ENCODE measurements at regions not wholly inside any gene's neighbourhood (a gene's known extent, or its start where the extent isn't known, plus 50 kb on each side); places are given as distances from the start of the nearest gene placed in this dataset.

DNA sequence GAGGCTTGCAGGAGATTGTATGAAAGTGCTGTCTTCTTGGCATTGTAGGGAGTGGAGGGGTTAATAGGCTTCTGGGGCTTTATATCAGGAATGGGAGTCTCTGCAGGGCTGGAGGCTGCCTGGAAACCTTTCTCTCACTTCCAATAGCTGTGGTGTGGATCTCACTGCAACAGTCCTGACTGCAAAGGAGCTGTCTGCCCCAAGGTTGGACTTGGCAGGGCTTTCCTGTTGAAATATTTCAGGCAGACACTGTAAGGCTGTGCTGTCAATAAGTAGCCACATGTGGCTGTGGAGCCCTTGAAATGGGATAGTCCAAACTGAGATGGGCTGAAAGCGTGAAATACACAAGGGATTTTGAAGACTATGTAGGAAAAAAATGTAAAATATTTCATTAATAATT, 399.1 kb upstream of the SPRED2 start:
- no peak for DNase-seq (ENCODE audit: low spot score in 2 of 2)
- intact Hi-C loops (cut with DNase I; ENCODE audit: low total_unique reads) = loop anchor here (10.0 kb wide), 1 partner anchor 703 kb away; no protein-coding TSS in a partner anchor
- 50 to 70% methylated on average over 1 of the region's 1 CpG for WGBS, 2 donors
- H3K4me3 ChIP-seq (ENCODE audit: low read depth, poor library complexity, severe bottlenecking) = no peak overlapping the region
- no peak for TF ChIP-seq POLR2A (IDR thresholded peaks at IDR 0.05)
- TF ChIP-seq, protein P1, sequence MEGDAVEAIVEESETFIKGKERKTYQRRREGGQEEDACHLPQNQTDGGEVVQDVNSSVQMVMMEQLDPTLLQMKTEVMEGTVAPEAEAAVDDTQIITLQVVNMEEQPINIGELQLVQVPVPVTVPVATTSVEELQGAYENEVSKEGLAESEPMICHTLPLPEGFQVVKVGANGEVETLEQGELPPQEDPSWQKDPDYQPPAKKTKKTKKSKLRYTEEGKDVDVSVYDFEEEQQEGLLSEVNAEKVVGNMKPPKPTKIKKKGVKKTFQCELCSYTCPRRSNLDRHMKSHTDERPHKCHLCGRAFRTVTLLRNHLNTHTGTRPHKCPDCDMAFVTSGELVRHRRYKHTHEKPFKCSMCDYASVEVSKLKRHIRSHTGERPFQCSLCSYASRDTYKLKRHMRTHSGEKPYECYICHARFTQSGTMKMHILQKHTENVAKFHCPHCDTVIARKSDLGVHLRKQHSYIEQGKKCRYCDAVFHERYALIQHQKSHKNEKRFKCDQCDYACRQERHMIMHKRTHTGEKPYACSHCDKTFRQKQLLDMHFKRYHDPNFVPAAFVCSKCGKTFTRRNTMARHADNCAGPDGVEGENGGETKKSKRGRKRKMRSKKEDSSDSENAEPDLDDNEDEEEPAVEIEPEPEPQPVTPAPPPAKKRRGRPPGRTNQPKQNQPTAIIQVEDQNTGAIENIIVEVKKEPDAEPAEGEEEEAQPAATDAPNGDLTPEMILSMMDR (IDR thresholded peaks at IDR 0.05) = no peak

GRCh38 chr2:65826567-65826966, 394.2 kb upstream of the SPRED2 start:
- WGBS, 2 donors = 53 to 62% methylated on average over 1 of the region's 1 CpG

GRCh38 chr2:65823511-65823910, 391.1 kb upstream of the SPRED2 start:
- intact Hi-C loops (cut with DNase I; ENCODE audit: low total_unique reads) = no loop called here

More at GRCh38 chr2:65826567-65826966, 394.2 kb upstream of the SPRED2 start:
- intact Hi-C loops (cut with DNase I; ENCODE audit: low total_unique reads) = no loop called here
- H3K4me3 ChIP-seq (ENCODE audit: low read depth, poor library complexity, severe bottlenecking) = no peak overlapping the region
- no peak for DNase-seq (ENCODE audit: low spot score in 2 of 2)
- TF ChIP-seq, protein P1 (IDR thresholded peaks at IDR 0.05) = no peak
- TF ChIP-seq POLR2A (IDR thresholded peaks at IDR 0.05) = no peak

DNA sequence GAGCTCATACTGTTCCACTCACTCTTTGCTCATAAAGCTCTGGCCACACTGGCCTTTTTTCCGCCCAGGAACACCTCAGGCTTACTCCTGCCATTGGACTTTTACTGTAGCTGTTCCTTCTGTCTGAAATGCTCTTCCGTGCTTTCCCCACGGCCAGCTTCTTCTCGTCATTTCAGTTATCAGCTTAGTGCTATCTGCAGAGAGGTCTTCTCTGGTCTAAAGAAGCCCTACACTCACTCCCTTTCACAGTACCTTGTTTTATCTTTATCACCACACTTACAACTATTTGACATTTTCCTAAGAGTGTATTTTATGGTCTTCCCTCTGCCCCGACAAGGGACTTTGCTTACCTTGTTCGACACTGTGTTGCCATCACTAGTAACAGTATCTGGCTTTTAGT, 388.1 kb upstream of the SPRED2 start:
- intact Hi-C loops (cut with DNase I; ENCODE audit: low total_unique reads) = no loop called here
- 83 to 88% methylated on average over 6 of the region's 6 CpGs for WGBS, 2 donors
- H3K4me3 ChIP-seq (ENCODE audit: low read depth, poor library complexity, severe bottlenecking) = no peak overlapping the region
- no peak for TF ChIP-seq POLR2A (IDR thresholded peaks at IDR 0.05)
- TF ChIP-seq, protein P1 (IDR thresholded peaks at IDR 0.05) = no peak
- DNase-seq (ENCODE audit: low spot score in 2 of 2) = no peak

More at GRCh38 chr2:65823511-65823910, 391.1 kb upstream of the SPRED2 start:
- WGBS, 2 donors = 71 to 81% methylated on average over 4 of the region's 4 CpGs
- no peak overlapping the region for H3K4me3 ChIP-seq (ENCODE audit: low read depth, poor library complexity, severe bottlenecking)
- no peak for DNase-seq (ENCODE audit: low spot score in 2 of 2)
- no peak for TF ChIP-seq POLR2A (IDR thresholded peaks at IDR 0.05)
- TF ChIP-seq, protein P1 (IDR thresholded peaks at IDR 0.05) = no peak

DNA sequence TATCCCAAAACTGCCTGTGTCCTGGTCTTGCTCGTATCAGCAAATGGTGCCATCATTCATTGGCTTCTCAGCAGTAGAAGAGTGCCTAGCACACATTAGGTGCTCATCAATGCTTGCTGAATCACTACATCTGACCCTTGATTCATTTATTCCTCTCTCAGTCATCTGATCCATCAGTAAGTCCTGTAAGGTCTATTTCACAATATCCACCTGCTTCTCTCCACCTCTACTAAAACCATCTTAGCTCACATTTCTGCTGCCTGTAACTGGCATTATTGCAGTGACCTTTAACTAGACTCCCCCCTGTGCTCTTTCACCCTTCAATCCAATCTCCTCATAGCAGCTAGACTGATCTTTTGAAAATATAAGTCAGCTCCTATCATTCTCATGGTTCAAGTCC, 387.6 kb upstream of the SPRED2 start:
- 91 to 97% methylated on average over 1 of the region's 1 CpG for WGBS, 2 donors
- intact Hi-C loops (cut with DNase I; ENCODE audit: low total_unique reads) = no loop called here
- DNase-seq (ENCODE audit: low spot score in 2 of 2) = no peak
- TF ChIP-seq, protein P1 (IDR thresholded peaks at IDR 0.05) = no peak
- TF ChIP-seq POLR2A (IDR thresholded peaks at IDR 0.05) = no peak
- H3K4me3 ChIP-seq (ENCODE audit: low read depth, poor library complexity, severe bottlenecking) = no peak overlapping the region

- WGBS, 2 donors = 65 to 69% methylated on average over 3 of the region's 3 CpGs
- intact Hi-C loops (cut with DNase I; ENCODE audit: low total_unique reads) = no loop called here
- no peak for TF ChIP-seq POLR2A (IDR thresholded peaks at IDR 0.05)
- TF ChIP-seq, protein P1 (IDR thresholded peaks at IDR 0.05) = no peak
- DNase-seq (ENCODE audit: low spot score in 2 of 2) = no peak
- no peak overlapping the region for H3K4me3 ChIP-seq (ENCODE audit: low read depth, poor library complexity, severe bottlenecking)
These were observed 386.6 kb upstream of the SPRED2 start for GRCh38 chr2:65818873-65819451.
